ENCODE measurements at regions not wholly inside any gene's neighbourhood (a gene's known extent, or its start where the extent isn't known, plus 50 kb on each side); places are given as distances from the start of the nearest gene placed in this dataset.
A peak's percentile ranks its signal among the peaks of the same experiment; 100 is the strongest.

DNA sequence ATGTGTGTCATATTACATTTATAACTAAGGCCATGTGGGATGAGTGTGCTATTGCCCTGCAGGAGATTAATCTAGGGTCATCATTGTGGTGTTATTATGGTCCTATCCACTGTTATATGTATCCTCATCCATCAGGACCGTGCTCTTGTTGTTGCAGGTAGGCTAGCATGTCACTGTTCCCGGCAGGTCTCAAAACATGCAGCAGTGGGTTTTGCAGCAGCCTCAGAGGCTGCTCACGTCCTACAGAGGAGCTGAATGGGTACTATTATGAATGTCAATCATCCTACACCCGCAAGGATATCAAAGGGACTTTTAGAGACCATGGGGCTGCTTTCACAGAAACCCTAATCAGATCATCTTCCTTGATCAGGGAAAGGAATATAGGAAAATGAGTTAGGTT, 318.2 kb downstream of the SAMD5 start:
- TF ChIP-seq Cebpa-rat (IDR thresholded peaks at IDR 0.05), result no peak
- Histone ChIP-seq H3K4me3 (no peak overlapping the region), H3K4me2 (no peak overlapping the region)

DNA sequence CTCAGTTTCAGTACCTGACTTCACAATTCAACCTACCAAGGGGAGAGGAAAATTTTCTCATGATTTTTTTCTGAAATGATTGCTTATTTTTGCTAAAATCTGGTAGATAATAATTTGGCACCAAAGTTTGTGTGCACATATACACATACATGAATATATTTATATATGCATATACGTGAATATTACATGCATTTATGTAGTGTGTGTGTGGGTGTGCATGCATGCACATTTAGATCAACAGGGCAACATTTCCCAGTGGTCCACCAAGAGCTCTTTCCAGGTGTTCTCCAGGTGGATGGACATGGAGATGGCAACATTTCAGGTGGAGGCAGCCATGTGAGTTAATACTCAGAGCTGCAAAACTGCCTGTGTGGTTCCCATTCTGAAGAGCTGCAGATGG, 320.9 kb downstream of the SAMD5 start:
- Histone ChIP-seq H3K36me3 (no peaks in the 10 kb centered on the region), H3K4me1 (peaks cover 3 to 9% (median 7%) of the 10 kb centered on the region in 10 experiments; a peak in 19 of 20 replicates), H3K9me3 (replicated peaks in 1 of 11) (no peaks in the 10 kb centered on the region), H3K4me3 (no peak overlapping the region), H3K9ac (no peak overlapping the region), H4K20me1 (no peaks in the 10 kb centered on the region), H3K4me2 (no peak overlapping the region), H3K27me3 (no peaks in the 10 kb centered on the region), H3K27ac (no peak overlapping the region)
- no peak for TF ChIP-seq Cebpa-rat (IDR thresholded peaks at IDR 0.05)

More for the DNA sequence above, 318.2 kb downstream of the SAMD5 start:
- Histone ChIP-seq H3K9me3 (replicated peaks in 1 of 11) (no peaks in the 10 kb centered on the region), H3K27me3 (no peaks in the 10 kb centered on the region), H3K36me3 (no peaks in the 10 kb centered on the region), H3K27ac (no peak overlapping the region), H3K9ac (no peak overlapping the region), H3K4me1 (no peaks in the 10 kb centered on the region), H4K20me1 (no peaks in the 10 kb centered on the region)

DNA sequence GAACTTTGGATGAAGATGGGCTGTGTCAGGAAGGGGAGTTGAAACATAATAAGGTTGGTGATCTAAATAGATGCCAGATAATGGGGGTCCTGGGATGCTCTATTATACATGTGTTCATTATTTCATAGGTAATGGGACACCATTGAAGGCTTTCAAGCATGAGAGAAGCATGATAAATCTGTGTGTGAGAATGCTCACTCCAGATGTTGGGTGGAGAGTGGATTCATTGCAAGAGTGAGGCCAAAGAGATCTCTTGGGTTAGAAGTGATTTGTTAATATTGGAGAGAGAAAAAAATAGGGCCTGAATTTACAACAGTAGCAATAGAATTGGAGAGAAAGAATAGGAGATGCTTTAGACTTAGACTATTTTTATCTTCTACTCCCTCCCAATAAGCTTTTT, 321.3 kb downstream of the SAMD5 start:
- Histone ChIP-seq H3K4me1 (peaks cover 6 to 13% (median 12%) of the 10 kb centered on the region in 10 experiments; a peak in 19 of 20 replicates), H3K36me3 (no peaks in the 10 kb centered on the region), H3K27me3 (no peaks in the 10 kb centered on the region), H3K4me3 (no peak overlapping the region), H3K9me3 (replicated peaks in 1 of 11) (no peaks in the 10 kb centered on the region), H3K27ac (no peak overlapping the region), H3K4me2 (no peak overlapping the region), H4K20me1 (no peaks in the 10 kb centered on the region), H3K9ac (no peak overlapping the region)
- TF ChIP-seq Cebpa-rat (IDR thresholded peaks at IDR 0.05), result no peak

DNA sequence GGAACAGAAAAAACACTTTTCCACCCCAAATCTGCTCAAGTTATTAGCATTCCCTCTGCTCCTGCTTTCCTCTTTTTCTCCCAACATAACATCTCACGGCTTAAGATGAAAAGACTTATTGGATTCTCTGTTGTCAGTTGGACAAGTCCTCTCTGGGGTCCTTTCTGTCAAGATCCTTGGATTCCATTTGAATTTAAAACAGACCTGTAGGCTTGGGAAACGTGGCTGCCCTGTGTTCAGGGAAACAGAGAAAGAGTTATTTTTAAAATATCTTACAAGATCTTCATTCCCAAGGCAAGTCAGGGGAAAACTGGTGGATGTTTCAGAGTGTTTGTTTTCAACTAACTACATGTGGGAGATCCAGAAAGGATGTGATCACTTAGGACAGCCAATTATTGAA, 322.9 kb downstream of the SAMD5 start:
- H3K36me3 ChIP-seq, result no peaks in the 10 kb centered on the region
- H3K4me1 ChIP-seq, result peaks cover 6 to 17% (median 13%) of the 10 kb centered on the region in 10 experiments; a peak in 19 of 20 replicates
- H4K20me1 ChIP-seq, result no peaks in the 10 kb centered on the region
- no peak overlapping the region for H3K27ac ChIP-seq
- no peaks in the 10 kb centered on the region for H3K27me3 ChIP-seq
- no peak for TF ChIP-seq Cebpa-rat (IDR thresholded peaks at IDR 0.05)
- no peak overlapping the region for H3K4me3 ChIP-seq
- no peak overlapping the region for H3K4me2 ChIP-seq
- H3K9ac ChIP-seq, result no peak overlapping the region
- no peaks in the 10 kb centered on the region for H3K9me3 ChIP-seq (replicated peaks in 1 of 11)

DNA sequence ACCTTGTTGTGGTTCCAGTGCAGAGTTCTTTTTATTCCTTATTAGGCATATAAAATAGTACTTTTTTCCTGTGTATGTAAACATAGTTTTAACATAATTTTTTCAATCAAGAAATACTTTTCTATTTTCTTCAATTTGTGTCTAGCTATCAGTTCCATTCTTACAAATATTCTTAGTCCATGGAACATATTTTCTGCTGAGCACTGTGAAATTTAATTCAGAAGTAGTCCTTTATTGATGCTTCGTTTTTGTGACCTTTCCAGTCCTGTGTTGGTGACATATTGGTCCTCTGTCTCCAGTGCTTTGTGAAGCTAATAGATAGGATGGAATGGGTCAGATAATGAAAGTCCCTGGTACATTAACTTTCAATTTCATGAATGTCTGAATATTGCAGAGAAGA, 325.1 kb downstream of the SAMD5 start:
- Histone ChIP-seq H3K27me3 (no peaks in the 10 kb centered on the region), H3K4me1 (peaks cover 6 to 17% (median 13%) of the 10 kb centered on the region in 10 experiments; a peak in 19 of 20 replicates), H3K4me2 (peak overlapping the region in 7 of 11 experiments; percentile 52 to 78 (median 63); a peak in 9 of 22 replicates), H3K27ac (peak overlapping the region in 3 of 11 experiments; percentile 59 to 74 (median 72); a peak in 6 of 22 replicates), H4K20me1 (no peaks in the 10 kb centered on the region), H3K36me3 (no peaks in the 10 kb centered on the region), H3K4me3 (no peak overlapping the region), H3K9ac (no peak overlapping the region), H3K9me3 (replicated peaks in 1 of 11) (no peaks in the 10 kb centered on the region)
- TF ChIP-seq Cebpa-rat (IDR thresholded peaks at IDR 0.05), result no peak

DNA sequence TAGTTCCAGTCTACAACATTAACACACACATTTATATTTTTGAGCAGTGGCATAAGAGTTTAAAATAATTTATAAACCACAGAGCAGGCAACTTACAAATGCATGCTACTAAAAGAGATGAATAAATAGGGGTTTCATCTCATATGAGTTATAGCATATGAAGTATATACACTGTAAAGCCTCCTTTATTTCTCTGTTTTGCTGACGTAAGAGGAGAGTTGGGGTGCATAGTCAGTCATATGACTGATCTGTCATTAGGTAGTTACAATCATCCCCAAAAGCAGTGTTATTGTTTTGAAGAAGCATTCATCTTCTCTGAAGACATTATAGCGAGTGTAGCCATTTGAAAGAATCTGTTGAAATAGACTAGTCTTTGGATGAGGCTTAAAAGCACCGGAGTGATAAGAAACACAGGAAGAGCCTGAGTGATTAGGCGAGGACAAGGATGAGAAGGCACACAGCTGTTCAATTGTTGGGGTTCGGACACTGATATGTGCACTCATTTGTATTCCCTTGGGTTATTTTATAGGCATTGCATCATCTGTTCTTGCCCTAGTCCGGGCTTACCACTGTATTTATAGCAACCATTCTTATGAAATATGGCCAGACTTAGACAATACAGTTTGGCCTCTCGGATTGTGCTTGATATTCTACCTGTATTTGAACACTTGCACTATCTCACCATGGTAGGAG, 325.7 kb downstream of the SAMD5 start:
- Histone ChIP-seq H3K36me3 (no peaks in the 10 kb centered on the region), H3K4me2 (peak overlapping the region; percentile 8 to 78 (median 61); a peak in 20 of 22 replicates), H3K9me3 (replicated peaks in 1 of 11) (no peaks in the 10 kb centered on the region), H3K27me3 (no peaks in the 10 kb centered on the region), H3K9ac (0 out of 22 replicates have a peak overlapping the region, but pooled peaks of 1 of the 11 experiments have one; percentile 44), H3K27ac (peak overlapping the region in 5 of 11 experiments; percentile 28 to 74 (median 59); a peak in 8 of 22 replicates), H4K20me1 (no peaks in the 10 kb centered on the region), H3K4me1 (peaks cover 6 to 17% (median 13%) of the 10 kb centered on the region in 10 experiments; a peak in 19 of 20 replicates), H3K4me3 (no peak overlapping the region)
- peak in 3 of 11 experiments; percentile 16 to 69 (median 60); a peak in 4 of 22 replicates for TF ChIP-seq Cebpa-rat (IDR thresholded peaks at IDR 0.05)

DNA sequence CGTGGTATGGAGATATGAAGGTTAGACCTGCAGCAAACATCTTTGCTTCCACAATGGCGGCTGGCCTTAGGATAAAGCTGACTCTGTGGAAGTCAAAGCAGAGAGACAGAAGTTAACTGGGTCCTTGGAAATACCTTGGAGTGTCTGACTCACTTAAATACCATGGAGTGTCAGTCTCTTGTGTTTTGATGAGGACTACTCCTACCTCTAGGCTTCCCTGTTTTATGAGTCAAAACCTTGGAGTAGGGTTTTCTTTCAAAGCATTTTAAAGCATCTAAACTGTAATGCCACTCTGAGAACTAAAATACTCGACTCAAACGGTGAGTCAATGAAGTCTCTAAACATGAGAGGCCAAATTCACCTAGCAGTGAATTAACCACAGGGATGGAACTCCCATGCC, 329.1 kb downstream of the SAMD5 start:
- H3K4me3 ChIP-seq, result no peak overlapping the region
- no peaks in the 10 kb centered on the region for H3K27me3 ChIP-seq
- no peak overlapping the region for H3K4me2 ChIP-seq
- H3K9me3 ChIP-seq (replicated peaks in 1 of 11), result no peaks in the 10 kb centered on the region
- no peak overlapping the region for H3K27ac ChIP-seq
- no peaks in the 10 kb centered on the region for H4K20me1 ChIP-seq
- H3K9ac ChIP-seq, result no peak overlapping the region
- H3K36me3 ChIP-seq, result no peaks in the 10 kb centered on the region
- no peak for TF ChIP-seq Cebpa-rat (IDR thresholded peaks at IDR 0.05)
- peaks cover 22 to 43% (median 31%) of the 10 kb centered on the region in 10 experiments for H3K4me1 ChIP-seq

DNA sequence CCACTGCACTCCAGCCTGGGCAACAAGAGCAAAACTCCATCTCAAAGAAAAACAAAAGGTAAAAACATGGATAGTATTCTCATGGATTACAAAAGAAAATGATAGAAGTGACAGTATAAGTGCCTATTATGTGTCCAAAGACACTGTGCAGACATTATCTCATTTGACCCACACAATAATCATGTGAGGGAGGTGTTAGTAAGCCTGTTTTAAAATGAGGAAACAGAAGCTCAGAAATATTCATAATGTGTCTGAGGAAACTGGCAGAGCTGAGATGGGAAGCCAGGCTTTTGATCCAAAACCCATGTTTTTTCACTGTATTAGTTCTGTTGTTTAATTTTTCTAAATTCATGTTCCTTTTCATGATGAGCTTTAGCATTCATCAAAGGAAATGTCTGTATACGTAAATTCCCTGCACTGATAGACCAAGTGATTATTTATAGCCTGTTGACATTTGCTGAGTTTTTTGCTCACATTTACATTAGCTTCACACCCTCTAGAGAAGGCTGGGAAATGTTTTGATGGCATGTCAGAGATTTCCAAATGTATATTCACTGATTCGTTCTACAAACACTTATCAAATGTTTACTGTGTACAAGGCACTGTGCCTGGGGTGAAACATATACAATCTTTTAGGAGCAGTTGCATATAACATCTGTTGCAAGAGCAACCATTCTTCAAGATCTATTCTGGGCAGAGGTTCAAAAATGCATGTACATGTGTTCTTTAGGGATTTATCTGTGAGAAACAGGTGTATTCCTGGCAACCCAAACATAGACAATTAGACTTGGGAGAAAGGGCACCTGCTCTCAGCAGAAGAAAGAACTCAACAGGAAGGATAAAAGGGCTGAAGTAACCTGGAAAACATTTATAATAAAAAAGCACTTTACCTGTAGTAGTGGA, 331.5 kb downstream of the SAMD5 start:
- Histone ChIP-seq H3K4me2 (peak overlapping the region in 7 of 11 experiments; percentile 0 to 51 (median 26); a peak in 10 of 22 replicates), H4K20me1 (no peaks in the 10 kb centered on the region), H3K4me3 (no peak overlapping the region), H3K27me3 (no peaks in the 10 kb centered on the region), H3K9ac (no peak overlapping the region), H3K4me1 (peaks cover 10 to 29% (median 22%) of the 10 kb centered on the region in 10 experiments), H3K9me3 (replicated peaks in 1 of 11) (peaks cover 0 to 12% (median 5%) of the 10 kb centered on the region in 11 experiments; a peak in 7 of 22 replicates), H3K27ac (no peak overlapping the region), H3K36me3 (no peaks in the 10 kb centered on the region)
- TF ChIP-seq Cebpa-rat (IDR thresholded peaks at IDR 0.05), result no peak

DNA sequence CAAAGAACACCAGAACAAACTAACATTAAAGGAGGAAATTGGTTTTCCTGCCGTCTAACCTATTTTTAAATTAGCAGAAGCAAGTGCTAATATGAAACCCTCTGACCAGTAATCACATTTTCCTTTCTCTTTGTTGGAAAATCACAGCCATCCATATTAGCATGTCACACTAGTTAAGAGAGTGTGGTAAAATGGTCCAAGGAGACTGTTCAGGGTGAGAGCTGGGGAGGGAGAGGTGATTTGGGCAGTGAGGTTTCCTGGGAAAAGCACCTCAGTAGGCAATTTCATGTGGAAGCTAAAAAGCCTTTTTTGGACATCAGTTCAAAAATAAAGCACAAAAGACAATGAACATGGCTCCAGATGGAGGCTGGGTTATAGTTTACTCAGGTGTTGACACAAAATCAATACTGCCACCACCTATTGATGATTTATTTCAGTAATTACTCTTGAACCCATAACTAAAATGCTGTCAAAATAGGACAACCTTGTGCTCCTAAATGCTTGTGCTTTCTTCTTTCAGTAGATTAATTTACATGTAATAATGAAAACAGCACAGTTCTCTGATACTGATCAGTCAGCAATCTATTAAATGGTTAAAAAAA, 333.2 kb downstream of the SAMD5 start:
- peaks cover 0 to 14% (median 5%) of the 10 kb centered on the region in 11 experiments; a peak in 7 of 22 replicates for H3K9me3 ChIP-seq (replicated peaks in 1 of 11)
- no peak for TF ChIP-seq Cebpa-rat (IDR thresholded peaks at IDR 0.05)
- H3K27me3 ChIP-seq, result no peaks in the 10 kb centered on the region
- H4K20me1 ChIP-seq, result no peaks in the 10 kb centered on the region
- H3K36me3 ChIP-seq, result no peaks in the 10 kb centered on the region
- no peak overlapping the region for H3K9ac ChIP-seq
- no peak overlapping the region for H3K27ac ChIP-seq
- no peak overlapping the region for H3K4me3 ChIP-seq
- H3K4me1 ChIP-seq, result peaks cover 9 to 27% (median 22%) of the 10 kb centered on the region in 10 experiments
- peak overlapping the region; percentile 40 to 68 (median 59) for H3K4me2 ChIP-seq

All from BLaER1 treated with 17β-estradiol and CSF1 and Interleukin-3, amounts not matched to agents 10 nM and 100 nM (cell line).